ENCODE measurements at regions not wholly inside any gene's neighbourhood (a gene's known extent, or its start where the extent isn't known, plus 50 kb on each side); places are given as distances from the start of the nearest gene placed in this dataset.

DNA sequence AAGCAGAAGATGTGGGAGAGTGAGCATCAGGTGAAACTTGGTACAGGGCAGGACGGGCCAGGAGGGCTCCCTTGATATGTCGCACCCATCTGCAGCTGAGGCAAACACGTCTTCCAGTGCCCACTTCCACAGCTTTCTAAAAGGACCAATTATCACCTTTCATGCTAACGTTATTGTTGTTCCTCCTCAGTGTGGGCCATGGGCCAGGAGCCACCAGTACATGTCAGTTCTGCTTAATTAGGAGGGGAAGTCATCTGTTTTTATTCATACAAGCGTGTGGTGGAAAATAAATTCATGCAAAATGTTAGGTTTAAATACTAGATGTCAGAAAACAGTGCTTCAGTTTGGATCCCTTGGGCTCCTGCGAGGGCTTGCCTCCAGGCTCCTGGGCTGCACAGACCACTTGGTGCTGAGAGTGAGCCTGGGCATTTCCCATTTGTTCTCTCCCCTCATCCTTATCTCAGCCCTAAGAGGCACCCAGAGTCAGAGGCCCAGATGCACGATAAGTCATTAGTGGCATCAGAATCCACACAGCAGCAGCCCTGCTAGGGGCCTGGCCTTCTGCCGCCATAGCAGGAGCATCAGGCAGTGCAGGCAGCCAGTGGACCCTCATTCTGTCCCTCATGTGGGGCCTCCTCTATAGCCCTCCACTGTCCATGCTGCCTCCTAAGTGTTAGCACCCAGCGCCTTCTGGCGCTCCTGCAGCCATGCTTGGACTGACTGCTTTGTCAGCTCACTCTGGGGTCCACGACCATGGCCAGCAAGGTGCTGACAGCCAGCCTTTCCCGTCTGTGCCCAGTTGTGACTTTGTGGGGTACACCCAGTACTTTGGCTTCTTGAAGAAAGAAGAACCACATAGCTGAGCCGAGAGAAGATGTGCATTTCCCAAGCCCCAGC is 539.8 kb upstream of the RAB6C start:
- Histone ChIP-seq H3K4me3 (no peak overlapping the region), H3K36me3 (ENCODE audit: insufficient read depth in 1 of 2, low read depth in 1 of 2) (no peaks in the 10 kb centered on the region), H3K27ac (no peak overlapping the region), H3K27me3 (ENCODE audit: insufficient read depth in 3 of 3, low read length in 2 of 3) (no peaks in the 10 kb centered on the region), H3K9me3 (no peaks in the 10 kb centered on the region), H3K4me1 (no peaks in the 10 kb centered on the region)
- no peak for DNase-seq
- intact Hi-C loops (cut with DNase I): no loop called here
- ATAC-seq: no peak
- WGBS, 3 donors: 70 to 72% (median 71%) methylated on average over 13 of the region's 13 CpGs
- no peak for TF ChIP-seq CTCF (IDR thresholded peaks at IDR 0.05)

DNA sequence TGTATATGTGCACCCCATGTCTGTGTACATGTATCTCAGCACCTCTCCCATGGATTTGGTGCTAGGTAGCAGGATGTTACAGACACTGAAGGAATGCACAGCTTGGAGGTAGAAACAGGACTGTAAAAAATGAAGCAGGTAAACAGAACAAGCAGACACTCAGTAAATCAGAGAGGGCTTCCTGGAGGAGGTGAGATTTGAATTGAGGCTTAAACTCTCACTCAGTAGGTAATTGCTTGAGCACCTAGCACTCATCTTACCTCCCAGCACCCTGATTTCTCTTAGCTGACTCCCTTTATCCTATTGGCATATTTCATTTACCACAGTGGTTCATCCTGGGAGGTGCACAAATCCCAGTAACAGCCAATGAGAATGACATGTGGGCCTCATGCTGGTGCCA is 537.9 kb upstream of the RAB6C start:
- no peaks in the 10 kb centered on the region for H3K27me3 ChIP-seq (ENCODE audit: insufficient read depth in 3 of 3, low read length in 2 of 3)
- intact Hi-C loops (cut with DNase I): no loop called here
- no peak for ATAC-seq

GRCh38 chr2:129443235-129443864 is 536.1 kb upstream of the RAB6C start:
- H3K27me3 ChIP-seq (ENCODE audit: insufficient read depth in 3 of 3, low read length in 2 of 3): no peaks in the 10 kb centered on the region
- intact Hi-C loops (cut with DNase I): no loop called here
- no peaks in the 10 kb centered on the region for H3K4me1 ChIP-seq
- TF ChIP-seq CTCF (IDR thresholded peaks at IDR 0.05): no peak
- no peak overlapping the region for H3K4me3 ChIP-seq
- no peaks in the 10 kb centered on the region for H3K9me3 ChIP-seq
- no peak overlapping the region for H3K27ac ChIP-seq
- ATAC-seq (no peak), DNase-seq (no peak)
- 58 to 69% (median 61%) methylated on average over 5 of the region's 5 CpGs for WGBS, 3 donors
- no peaks in the 10 kb centered on the region for H3K36me3 ChIP-seq (ENCODE audit: insufficient read depth in 1 of 2, low read depth in 1 of 2)

More for the DNA sequence above, 537.9 kb upstream of the RAB6C start:
- Histone ChIP-seq H3K9me3 (no peaks in the 10 kb centered on the region), H3K36me3 (ENCODE audit: insufficient read depth in 1 of 2, low read depth in 1 of 2) (no peaks in the 10 kb centered on the region), H3K4me3 (no peak overlapping the region), H3K27ac (no peak overlapping the region), H3K4me1 (no peaks in the 10 kb centered on the region)
- DNase-seq: no peak
- TF ChIP-seq CTCF (IDR thresholded peaks at IDR 0.05): no peak

DNA sequence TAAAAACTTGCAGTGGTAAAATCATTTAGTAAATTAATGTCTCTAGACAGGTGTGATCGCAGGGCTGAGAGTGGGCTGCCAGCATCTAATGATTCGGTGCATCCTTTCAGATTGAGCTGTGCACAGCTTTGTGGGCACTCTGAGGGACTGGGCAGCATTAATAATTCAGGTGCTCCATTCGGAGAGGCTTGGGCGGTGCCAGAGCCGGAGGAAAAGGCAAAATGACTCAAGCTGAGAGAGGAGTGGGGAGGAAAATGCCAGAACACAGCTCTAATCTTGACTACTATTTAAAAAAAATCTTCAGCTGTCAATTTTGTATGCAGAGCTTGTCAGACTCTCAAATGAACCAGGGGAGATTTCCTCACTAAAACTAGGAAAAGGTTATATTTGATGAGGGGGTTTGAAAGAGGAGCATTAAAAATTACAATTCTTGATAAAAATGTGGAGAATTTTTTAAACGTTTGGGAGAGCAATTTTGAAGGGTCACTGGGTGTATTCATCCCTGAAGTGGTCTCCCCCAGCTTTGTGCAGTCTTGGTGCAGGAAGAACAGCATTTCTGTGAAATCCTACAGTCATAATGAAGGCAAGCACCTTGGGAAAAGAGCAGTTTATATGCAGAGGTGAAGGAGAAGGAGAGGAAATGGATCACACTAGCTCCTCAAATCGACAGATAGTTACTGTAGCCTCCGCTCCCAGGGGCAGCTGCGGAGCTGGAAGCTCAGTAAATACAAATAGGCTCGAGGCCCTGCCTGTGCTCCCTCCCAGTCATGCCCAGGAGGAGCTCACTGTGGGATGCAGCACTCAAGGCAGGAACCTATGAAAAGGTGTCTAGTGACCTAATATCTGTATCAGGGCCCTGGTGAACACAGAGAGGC is 535.4 kb upstream of the RAB6C start:
- no peaks in the 10 kb centered on the region for H3K36me3 ChIP-seq (ENCODE audit: insufficient read depth in 1 of 2, low read depth in 1 of 2)
- H3K27me3 ChIP-seq (ENCODE audit: insufficient read depth in 3 of 3, low read length in 2 of 3): no peaks in the 10 kb centered on the region
- no peaks in the 10 kb centered on the region for H3K4me1 ChIP-seq
- intact Hi-C loops (cut with DNase I): no loop called here
- no peak for TF ChIP-seq CTCF (IDR thresholded peaks at IDR 0.05)
- ATAC-seq (no peak), DNase-seq (no peak)
- 57 to 63% (median 57%) methylated on average over 10 of the region's 10 CpGs for WGBS, 3 donors
- no peaks in the 10 kb centered on the region for H3K9me3 ChIP-seq
- H3K4me3 ChIP-seq: no peak overlapping the region
- H3K27ac ChIP-seq: no peak overlapping the region

All from psoas muscle (tissue), 7 donors.